SHP77 (cell line): ENCODE measurements at regions not wholly inside any gene's neighbourhood (a gene's known extent, or its start where the extent isn't known, plus 50 kb on each side); places are given as distances from the start of the nearest gene placed in this dataset.

ENCODE experiments used
- DNase-seq, 2 experiments: peaks; one replicate each; lab custom pipeline; 2025; lab: John Stamatoyannopoulos, UW

DNA sequence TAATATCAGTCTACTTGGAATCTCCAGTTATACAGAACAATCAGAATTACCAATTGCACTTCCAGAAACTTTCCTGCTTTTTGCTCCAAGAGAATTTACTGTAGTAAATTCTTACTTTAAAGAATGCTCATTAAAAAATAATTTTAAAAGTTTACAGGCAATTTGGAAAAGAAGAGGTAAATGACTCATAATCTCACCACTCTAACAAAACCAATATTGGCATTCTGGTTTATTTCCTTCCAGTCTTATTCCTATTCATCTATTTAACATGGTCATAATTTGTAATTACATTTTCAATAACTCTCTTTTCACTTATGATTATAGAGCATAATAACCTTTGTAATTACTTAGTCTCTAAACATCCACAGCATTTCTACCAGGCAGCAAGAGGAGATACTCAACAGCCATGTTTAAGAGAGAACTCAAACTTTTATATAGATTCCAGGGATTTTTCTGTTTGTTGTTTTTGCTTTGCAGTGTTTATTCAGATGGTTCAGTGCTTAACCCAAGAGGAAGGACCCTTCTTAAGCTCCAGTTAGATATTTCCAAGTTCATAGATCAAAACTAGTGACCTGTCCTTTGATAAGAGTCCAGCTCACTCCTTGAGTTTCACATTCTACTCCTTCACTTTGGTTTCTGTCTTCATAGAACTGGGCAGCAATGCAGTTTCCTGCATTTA lies 464.7 kb downstream of the TXNL1 start:
- DNase-seq = no peak

DNA sequence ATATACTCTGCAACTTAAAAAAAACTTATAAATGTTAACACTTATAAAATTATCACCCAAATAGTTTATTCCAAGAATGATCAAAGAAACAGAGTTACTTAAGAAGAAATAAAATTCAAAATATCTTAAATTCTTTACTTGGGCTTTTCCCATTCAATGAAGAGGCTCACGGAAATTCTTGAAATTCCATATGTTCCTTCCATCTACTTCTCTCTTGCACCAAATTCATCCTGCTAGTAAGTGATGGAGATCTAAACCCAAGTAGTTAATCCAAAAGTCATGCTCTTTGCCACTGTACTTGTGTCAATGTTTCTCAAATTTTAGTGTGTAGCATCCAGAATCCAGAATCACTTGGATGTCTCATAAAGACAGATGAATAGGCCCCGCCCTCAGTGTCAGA lies 465.9 kb downstream of the TXNL1 start:
- no peak for DNase-seq

DNA sequence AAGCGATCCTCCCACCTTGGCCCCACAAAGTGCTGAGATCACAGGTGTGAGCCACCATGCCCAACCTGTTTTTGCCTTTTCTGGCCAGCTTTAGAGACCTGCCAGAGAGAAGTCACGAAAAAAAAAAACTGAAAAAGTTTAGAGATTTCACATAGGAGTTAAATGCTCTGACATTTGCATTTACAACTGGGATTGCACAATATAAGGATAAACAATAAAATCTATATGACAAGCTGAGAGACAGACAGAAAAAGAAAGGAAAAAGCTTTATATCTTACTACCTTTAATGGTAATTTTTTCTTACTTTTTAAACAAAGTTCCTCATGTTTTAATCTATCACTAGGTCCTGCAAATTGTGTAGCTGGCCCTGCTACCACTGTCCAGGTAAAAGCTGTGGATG lies 466.5 kb downstream of the TXNL1 start:
- DNase-seq = no peak

DNA sequence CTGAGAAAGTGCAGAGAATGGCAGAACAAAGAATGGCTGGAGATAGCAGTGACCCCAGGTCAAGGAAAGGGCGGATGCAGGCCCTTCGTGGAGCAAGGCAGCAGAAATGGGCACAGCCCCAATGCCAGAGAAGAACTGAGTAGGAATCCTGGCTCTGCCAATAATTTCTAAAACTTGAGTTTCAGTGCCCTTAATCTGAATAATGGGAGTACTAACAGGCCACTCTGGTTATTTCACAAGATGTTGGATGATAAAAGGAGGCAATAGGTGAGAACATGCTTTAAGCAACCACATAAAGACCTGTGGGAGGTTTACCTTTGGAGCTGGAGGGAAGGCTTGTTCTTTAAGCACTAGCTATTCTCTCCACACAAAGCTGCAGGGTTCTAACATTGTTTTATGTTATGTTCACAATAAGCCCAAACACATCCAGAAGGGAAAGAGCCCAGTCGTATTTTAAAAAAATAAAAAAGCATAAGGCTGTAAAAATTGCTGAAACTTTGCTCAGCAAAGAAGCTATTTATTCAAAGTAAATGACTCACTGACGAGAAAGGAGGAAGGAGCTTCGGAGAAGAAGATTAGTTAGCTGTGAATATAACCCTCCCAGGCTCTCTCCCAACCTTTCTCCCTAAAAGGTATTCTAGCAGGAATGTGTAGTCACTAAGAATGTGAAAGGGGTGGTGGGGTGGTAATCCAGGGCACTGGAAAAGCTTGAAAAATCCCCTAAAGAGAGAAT lies 470.2 kb downstream of the TXNL1 start:
- no peak for DNase-seq

DNA sequence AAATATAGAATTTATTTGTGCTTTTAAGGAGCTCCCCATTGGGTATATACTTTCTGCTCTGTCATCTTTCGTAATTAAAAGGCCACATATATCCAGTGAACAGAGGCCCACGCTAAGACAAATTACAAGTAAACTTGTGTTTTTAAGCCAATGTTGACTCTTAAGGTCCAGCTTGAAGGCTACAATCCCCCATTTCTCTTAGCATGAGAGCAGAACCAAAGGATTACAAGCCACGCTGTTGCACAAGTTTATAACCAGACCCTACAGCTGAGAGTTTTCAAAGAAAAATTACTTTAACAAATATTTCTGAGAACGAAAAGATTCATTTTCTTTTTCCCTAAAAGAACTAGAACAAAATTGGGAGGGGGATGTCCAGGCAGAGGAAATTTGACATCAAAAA lies 471.0 kb downstream of the TXNL1 start:
- no peak for DNase-seq

DNA sequence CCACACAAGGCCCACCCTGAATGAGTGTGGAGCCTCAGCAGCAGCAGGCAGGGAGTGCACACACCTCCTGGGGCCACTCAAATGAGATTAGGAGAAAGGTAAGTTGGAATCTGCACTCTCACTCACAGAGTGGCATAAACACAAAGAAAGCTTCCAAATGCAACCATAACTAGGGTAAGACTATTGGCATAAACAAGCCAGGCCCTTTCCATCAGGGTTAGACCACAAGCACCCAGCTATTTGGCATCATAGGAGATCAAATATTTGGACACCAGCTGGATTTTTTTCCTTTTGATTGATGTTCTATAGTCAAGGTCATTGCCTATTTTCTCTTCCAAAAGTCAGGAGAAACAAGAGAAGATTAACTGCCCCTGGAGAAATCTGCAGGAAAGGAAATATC lies 471.5 kb downstream of the TXNL1 start:
- DNase-seq = no peak

DNA sequence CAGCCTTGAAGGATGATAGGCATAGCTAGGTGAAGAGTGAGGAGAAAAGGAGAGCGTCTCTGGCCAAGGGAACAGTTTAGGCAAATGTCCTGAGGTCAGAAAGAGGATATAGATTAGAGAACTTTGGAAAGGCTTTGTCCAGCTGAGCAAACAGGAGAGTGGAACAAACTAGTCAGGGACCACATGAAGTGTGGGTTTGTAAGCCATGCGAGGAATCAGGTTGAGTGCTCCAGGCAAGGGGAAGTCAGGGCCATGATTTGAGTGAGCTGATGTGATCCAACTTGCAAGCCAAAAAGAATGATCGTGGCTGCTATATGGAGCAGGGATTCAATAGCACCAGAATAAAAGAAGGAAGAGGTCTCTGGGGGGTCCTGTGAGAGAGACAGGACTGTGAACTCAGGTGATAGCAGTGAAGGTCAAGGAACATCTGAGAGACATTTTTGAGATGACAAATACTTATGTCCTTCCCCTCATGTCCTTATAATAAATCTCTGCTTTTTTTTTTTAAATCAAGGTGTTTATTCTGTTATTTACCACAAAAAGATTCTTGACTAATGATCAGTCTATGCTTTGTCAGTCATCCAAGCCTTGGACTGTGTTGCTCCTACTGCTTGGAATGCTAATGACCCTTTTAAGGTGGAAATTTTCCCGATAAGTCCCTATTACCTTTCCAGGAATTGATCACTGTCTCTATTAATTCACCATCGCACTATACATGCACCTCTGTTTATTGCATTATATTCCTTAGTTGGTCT lies 472.6 kb downstream of the TXNL1 start:
- no peak for DNase-seq

DNA sequence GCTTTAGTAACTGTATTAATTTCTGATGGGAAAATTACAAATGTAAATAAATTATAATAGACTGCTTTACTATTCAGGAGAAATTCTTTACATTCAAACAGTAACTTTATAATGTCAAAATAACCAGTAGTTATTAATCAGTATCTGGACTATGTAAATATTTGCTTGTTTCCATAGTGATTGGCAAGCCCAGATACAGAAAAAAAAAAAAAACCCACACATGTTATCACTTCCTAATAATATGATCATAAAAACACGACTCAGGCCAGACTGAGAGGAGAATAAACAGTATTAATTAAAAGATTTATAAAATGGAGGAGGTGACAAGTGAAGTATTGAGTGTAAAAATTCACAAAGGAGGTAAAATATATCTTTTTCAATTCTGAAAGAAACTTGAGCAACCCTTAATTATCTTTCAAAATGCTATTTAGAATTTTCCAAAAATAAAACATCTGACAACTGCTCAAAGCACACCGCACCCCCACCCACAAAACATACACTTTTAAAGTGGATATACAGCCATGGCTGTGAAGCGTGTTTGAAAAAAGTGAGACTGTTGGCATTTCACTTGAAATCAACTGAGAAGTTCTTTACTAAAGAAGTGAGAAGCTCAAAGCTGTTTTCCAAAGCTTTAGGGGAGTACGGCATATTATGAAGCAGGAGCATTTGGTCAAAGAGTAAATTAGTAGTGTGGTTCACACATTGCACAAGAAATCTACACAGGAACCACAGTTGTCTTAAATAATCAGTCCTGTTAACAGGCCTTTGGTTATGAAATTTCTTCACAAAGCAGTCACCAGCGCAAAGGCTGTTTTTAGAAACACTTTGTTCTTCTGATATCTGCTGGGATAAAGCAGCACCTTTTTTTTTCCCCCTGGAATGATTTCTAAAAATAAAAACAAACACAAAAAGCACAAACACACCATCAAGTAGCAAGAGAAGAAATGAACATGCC lies 475.8 kb downstream of the TXNL1 start:
- DNase-seq = no peak

DNA sequence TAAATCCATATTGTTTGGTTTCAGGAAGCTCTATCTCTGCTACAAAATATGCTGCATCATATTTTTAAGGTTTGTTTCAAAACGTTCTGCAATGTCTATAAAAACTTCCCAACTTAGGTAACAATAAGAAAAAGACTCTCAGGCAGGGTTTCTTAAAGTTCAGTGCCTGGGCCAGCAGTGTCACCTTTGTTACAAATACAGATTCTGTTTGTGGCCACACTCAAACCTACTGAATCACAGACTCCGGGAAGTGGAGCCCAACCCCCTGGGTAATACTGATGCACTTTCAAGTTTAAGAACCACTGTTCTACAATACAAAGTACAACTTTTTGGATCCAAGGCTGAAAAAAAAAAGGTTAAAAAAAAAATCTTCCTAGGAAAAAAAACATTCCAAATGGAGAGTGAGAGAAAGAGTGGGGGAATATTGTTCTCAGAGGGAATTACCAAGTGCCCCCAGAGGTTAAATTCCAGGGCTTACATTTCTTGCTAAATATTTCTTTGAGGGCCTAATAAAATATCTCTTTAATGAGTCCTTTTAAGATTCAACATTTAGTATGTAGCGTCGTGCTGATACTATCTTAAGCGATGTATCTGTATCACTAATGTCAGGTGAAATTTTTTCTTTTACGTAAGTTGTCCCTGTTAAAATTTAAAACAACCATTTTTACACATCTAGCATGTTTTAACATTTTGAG lies 476.7 kb downstream of the TXNL1 start:
- no peak for DNase-seq

DNA sequence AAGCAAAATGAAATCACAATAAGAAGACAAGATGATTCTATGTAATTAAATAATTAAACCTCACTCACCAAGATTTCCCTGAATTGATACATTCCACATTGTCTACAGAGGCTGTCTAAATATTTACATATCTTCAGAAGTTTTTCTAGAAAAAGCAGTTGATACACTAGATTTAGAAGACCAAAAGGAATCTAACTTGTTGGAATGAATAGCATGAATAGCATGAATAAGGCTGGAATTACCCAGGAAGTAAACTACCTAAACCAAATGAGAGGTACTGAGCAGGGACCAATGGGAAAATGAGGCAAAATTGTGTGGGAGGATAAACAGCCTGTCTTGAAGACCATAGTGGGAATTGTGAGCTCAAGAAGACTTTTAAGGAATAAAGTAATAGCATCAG lies 479.7 kb downstream of the TXNL1 start:
- no peak for DNase-seq

DNA sequence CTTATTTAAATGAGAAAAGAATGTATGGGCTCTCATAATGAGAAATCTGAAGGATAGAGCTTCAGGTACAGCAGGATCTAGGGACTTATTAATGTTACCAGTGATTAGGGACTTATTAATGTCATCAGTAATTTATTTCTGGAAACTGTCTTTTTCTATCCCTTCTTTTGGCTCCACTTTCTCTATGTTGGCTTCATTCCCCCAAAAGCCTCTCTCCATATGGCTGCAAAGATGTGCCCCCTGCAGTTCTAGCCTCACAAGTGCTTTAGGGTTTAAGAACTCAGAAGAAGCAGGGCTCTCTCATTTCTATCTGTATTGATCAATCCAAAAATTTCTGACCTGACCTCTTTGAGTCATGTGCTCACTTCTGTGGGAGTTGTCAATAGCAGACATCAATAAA lies 480.9 kb downstream of the TXNL1 start:
- no peak for DNase-seq

DNA sequence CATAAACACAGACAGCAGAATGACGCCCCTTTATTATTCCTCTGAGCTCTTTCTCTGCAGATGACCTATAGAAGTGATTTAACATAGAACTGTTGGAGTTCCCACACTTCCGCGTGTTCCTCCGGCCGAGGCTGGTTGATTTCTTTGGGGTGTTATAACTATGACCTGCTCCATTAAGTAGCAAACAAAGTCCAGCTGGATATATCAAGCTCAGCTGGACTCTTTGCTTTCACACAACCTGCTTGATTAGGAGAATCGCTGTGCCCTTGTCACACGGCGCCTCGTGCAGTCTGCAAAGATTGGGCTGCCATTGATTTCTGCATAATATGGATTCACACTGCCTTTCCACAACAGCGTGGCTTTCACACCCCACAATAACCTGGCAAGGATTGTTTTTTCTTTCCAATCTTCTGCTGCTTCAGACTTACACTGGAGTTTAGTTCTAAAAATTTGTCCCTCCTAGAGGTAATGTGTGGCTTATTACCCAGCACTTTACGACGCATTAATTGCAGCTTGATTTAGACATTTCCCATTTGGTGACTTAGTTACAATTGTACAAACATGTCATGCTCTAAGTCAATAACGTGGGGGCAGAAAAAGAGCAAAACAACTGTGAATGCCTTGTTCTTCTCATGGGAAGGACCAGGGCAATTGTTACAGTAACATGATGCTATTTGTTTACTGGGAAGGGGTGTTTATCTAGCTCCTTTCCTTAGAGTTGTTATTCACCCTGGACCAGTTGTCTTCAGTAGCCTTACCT lies 485.7 kb downstream of the TXNL1 start:
- DNase-seq = no peak

DNA sequence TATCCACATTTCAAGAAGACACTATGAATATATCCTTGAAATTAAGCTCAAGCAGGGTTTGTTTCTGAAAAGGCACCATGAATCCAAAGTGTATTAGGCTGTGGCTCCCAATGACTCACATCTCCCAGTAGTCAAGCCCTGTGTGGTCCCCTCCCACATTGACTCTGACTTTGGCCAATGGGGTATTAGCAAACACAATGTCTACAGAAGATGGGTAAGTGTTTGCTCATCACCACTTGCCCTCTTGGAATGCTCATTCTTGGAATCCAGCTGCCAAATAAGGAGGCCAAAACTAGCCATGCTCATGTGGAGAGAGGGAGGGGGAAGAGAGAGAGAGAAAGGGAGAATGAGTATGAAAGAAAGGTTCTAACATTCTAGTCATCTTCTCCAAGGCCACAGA lies 490.0 kb downstream of the TXNL1 start:
- DNase-seq = no peak

DNA sequence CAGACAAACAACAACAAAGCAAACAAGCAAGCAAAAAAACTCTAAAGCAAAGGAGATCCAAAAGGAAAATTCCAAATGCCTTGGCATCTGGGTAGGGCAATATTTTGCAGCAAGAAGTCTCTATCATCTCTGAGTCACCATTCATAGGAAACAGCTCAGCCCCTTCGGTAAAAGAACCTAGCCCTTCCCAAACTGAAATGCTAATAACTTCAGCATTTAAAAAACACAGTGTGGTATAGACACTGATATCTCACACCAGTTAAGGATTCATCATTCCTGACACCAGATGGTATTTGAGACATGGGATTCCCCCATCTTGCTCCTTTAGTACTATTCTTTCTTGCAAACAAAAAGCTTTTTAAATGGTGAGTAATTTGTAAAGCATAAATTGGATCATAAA lies 491.8 kb downstream of the TXNL1 start:
- DNase-seq = no peak

DNA sequence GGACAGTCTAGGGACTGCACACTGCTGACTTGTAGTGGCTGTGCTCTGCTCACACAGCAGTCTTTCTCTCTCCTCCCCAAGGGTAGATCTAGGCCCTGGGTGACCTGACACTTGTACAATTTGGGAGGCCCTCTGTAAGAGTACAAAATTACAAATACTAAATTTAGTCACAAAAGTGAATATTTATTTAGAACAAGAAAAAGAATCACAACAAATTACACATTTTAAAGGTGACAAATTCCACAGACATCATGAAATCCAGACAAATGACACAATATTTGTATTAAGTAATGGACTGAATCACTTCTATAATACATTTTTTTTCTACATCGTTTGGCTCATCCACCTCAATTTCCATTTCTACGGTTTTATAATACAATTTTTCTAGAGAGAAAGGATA lies 496.4 kb downstream of the TXNL1 start:
- no peak for DNase-seq

DNA sequence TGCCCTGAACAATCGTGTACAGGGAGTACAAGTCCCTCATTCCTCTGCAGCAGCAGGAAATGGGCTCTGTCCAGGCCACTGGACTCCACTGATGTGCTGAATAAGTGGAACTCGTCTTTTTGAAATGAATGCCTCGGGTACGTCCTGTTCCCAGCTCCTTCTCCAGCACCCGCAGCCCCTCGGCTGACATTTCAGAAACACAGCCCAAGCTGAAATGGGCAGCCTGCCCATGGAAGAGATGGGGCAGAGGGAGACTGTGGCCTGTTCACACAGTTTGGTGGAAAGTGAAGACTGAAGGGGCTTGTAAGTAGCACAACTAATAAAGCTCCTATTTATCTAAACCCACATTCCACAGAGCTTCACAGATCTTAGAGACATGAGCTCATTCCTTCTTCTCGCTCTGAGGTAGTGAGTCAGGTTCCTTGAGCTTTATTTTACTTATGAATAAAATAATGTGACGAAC lies 498.6 kb downstream of the TXNL1 start:
- no peak for DNase-seq

DNA sequence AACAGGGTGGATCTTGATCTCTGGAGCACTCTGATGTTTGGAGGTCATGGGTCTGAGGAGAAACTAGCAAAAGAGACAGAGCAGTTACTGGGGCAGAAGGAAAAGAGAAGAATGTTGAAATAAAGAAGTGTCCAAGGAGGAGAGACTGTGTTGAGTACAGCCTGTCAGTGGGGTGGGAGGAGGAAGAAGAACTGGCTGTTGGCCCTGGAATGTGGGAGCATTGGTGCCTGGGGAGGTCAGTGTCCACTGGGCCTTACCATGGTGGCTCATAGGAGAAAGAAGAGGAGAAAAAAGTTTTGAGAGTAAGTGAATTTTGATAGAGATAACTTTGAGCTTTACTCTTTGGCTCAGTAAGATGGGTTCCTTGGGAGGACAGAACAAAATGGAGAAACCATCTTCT lies 499.0 kb downstream of the TXNL1 start:
- no peak for DNase-seq

DNA sequence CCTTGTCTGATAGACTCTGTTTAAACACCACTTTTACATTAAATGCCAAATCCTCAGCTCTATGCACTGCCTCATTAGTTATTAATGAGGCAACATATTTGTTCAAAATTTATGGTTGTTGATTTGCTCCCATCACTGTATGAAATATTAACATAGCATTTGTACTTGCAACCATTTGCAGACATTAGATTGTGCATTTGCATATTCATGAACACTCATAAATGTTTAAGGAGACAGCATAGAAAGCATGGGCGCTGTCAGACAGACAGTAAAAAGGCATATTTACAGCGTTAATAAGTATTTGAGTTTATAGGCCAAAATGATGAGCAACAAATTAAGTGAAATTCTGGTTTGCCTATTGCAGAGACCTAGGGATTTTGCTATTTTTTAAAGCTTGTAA lies 502.3 kb downstream of the TXNL1 start:
- no peak for DNase-seq

DNA sequence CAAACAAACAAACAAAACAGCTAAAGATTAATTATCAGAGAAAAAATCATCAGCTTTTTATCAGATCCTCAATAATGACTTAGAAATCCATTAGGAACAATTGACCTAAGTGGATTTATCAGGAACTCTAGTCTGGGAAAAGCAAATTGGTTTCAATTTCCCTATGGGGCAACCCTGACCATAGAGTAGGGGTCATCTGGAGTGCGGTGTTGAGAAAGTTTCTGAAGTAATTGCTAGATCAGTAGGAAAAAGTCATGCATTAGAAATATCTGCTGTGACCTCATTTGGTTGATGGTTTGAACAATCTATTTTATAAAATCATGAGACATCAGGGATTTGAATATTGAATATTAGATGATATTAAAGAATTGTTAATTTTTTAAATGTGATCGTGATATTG lies 507.9 kb downstream of the TXNL1 start:
- no peak for DNase-seq

DNA sequence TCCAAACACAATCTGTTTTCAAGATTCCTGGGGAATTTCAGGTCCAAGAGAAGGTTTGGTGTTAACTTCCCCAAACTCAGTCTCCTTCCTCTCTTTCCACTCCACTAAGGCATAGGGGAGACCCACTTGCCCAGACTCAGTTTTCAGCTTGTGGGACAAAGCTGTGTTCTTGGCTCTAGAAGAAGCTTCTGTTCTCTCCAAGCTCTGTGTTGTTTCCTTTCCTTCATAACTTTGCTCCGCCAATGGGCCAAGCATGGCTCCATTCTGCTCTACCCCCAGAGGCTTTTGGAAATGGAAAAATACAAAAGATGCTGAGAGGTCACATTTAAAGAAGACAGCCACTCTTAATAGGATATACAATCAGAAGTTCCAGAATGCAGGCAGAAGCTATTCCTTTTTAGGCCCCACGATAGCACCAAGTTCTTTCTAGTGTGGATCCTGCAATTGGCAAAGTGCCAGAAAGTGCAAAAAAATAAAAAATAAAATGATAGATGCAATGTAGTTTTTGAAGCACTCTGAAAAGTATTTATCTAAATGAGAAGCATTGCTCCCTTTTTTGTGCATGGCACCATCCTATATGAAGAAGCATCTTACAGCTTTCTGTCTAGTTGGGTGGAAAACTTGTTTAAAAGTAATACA lies 510.1 kb downstream of the TXNL1 start:
- no peak for DNase-seq
